Chondrocyte (in vitro differentiated cells): ENCODE measurements at regions not wholly inside any gene's neighbourhood (a gene's known extent, or its start where the extent isn't known, plus 50 kb on each side); places are given as distances from the start of the nearest gene placed in this dataset.
"Not testable (repeated sequence)": the region's sequence is repeated elsewhere in the genome, so short reads cannot be mapped to it uniquely, and the experiment has no call there.

Experiments
- DNase-seq: peaks from one replicate; pipeline ENCODE4 v3.0.0; 2021; ENCODE audit warnings: mixed read lengths, low spot score
- H3K27ac Mint-ChIP-seq: one replicate; pipeline ENCODE4 v1.8.0; 2021; ENCODE audit warnings: mild to moderate bottlenecking, moderate library complexity, mixed read lengths; ENCODE audit not compliant: unreplicated experiment
- H3K27me3 Mint-ChIP-seq: 2 replicates; pipeline ENCODE4 v1.8.0; 2021; ENCODE audit warnings: low read depth, mixed read lengths
- H3K36me3 Mint-ChIP-seq: 2 replicates; pipeline ENCODE4 v1.8.0; 2021; ENCODE audit warnings: low read depth, mixed read lengths
- H3K4me1 Mint-ChIP-seq: 2 replicates; pipeline ENCODE4 v1.8.0; 2021; ENCODE audit warnings: low read depth, mild to moderate bottlenecking, mixed read lengths
- H3K4me3 Mint-ChIP-seq: one replicate; pipeline ENCODE4 v1.8.0; 2021; ENCODE audit warnings: mild to moderate bottlenecking, moderate library complexity, mixed read lengths; ENCODE audit not compliant: unreplicated experiment
- H3K9me3 Mint-ChIP-seq: 2 replicates; pipeline ENCODE4 v1.8.0; 2021; ENCODE audit warnings: low read depth, mixed read lengths
- CTCF ChIP-seq: fragments of 200-600 bp; sonication (generic); IDR thresholded peaks from 2 replicates; pipeline ENCODE4 v1.5.0; 2021; ENCODE audit warnings: antibody characterized with exemption, mild to moderate bottlenecking, moderate library complexity

GRCh38 chr16:80899809-80900592 lies 95.6 kb upstream of the CDYL2 start:
- no peaks in the 10 kb centered on the region for H3K36me3 Mint-ChIP-seq
- H3K4me1 Mint-ChIP-seq: peaks cover 15% of the 10 kb centered on the region
- H3K9me3 Mint-ChIP-seq: no peaks in the 10 kb centered on the region
- H3K27ac Mint-ChIP-seq: peak overlapping the region; percentile 72
- no peaks in the 10 kb centered on the region for H3K27me3 Mint-ChIP-seq
- no peak for DNase-seq
- TF ChIP-seq CTCF: no peak
- H3K4me3 Mint-ChIP-seq: peak overlapping the region; percentile 28

GRCh38 chr16:80896776-80897175 lies 92.4 kb upstream of the CDYL2 start:
- no peak overlapping the region for H3K4me3 Mint-ChIP-seq
- peaks cover 15% of the 10 kb centered on the region for H3K4me1 Mint-ChIP-seq
- TF ChIP-seq CTCF: no peak
- no peak for DNase-seq
- no peaks in the 10 kb centered on the region for H3K27me3 Mint-ChIP-seq
- no peak overlapping the region for H3K27ac Mint-ChIP-seq
- H3K9me3 Mint-ChIP-seq: no peaks in the 10 kb centered on the region
- no peaks in the 10 kb centered on the region for H3K36me3 Mint-ChIP-seq

- Mint-ChIP-seq H3K9me3 (no peaks in the 10 kb centered on the region), H3K4me1 (no peaks in the 10 kb centered on the region), H3K36me3 (no peaks in the 10 kb centered on the region), H3K27me3 (no peaks in the 10 kb centered on the region), H3K27ac (no peak overlapping the region), H3K4me3 (no peak overlapping the region)
- TF ChIP-seq CTCF: no peak
- no peak for DNase-seq
Measured at GRCh38 chr16:80894091-80894490, 89.7 kb upstream of the CDYL2 start.

- TF ChIP-seq CTCF: no peak
- Mint-ChIP-seq H3K27me3 (peaks cover 2% of the 10 kb centered on the region), H3K27ac (no peak overlapping the region), H3K36me3 (no peaks in the 10 kb centered on the region), H3K9me3 (no peaks in the 10 kb centered on the region), H3K4me1 (no peaks in the 10 kb centered on the region), H3K4me3 (no peak overlapping the region)
- no peak for DNase-seq
Measured at GRCh38 chr16:80893686-80894085, 89.3 kb upstream of the CDYL2 start.

GRCh38 chr16:80892395-80892794 lies 88.0 kb upstream of the CDYL2 start:
- not testable (repeated sequence) for H3K36me3 Mint-ChIP-seq, H3K4me3 Mint-ChIP-seq, H3K27ac Mint-ChIP-seq

GRCh38 chr16:80889779-80890359 lies 85.5 kb upstream of the CDYL2 start:
- Mint-ChIP-seq H3K27me3 (peaks cover 8% of the 10 kb centered on the region), H3K27ac (no peak overlapping the region), H3K4me1 (no peaks in the 10 kb centered on the region), H3K4me3 (no peak overlapping the region), H3K9me3 (no peaks in the 10 kb centered on the region), H3K36me3 (no peaks in the 10 kb centered on the region)
- no peak for TF ChIP-seq CTCF
- no peak for DNase-seq

More at GRCh38 chr16:80892395-80892794, 88.0 kb upstream of the CDYL2 start:
- not testable (repeated sequence) for H3K27me3 Mint-ChIP-seq, H3K4me1 Mint-ChIP-seq, H3K9me3 Mint-ChIP-seq, DNase-seq
